Fibroblast of the aortic adventitia (primary cell): ENCODE measurements at regions not wholly inside any gene's neighbourhood (a gene's known extent, or its start where the extent isn't known, plus 50 kb on each side); places are given as distances from the start of the nearest gene placed in this dataset.

Experiments
- DNase-seq: peaks from one replicate; pipeline ENCODE4 v3.0.0-alpha.2; 2010; ENCODE audit warnings: low read depth
- H3K4me3 ChIP-seq: 2 replicates; pipeline ENCODE4 v1.5.1; 2011; ENCODE audit warnings: low read depth, mild to moderate bottlenecking, control low read depth, low read length, moderate library complexity
- CTCF ChIP-seq: IDR thresholded peaks from 2 replicates; pipeline ENCODE4 v1.5.1; 2011; ENCODE audit warnings: mild to moderate bottlenecking, low read length, control low read depth, inconsistent platforms; ENCODE audit not compliant: insufficient read depth

GRCh38 chr7:84510505-84510904 lies 315.9 kb upstream of the SEMA3A start:
- TF ChIP-seq CTCF: no peak
- H3K4me3 ChIP-seq: no peak overlapping the region
- peak; percentile 48 for DNase-seq

- DNase-seq: peak; percentile 14
- TF ChIP-seq CTCF: no peak
- H3K4me3 ChIP-seq: no peak overlapping the region
Observed at GRCh38 chr7:84509522-84509921, 314.9 kb upstream of the SEMA3A start.

- DNase-seq: peak; percentile 12
- TF ChIP-seq CTCF: no peak
- H3K4me3 ChIP-seq: no peak overlapping the region
Observed at GRCh38 chr7:84508606-84509005, 314.0 kb upstream of the SEMA3A start.

GRCh38 chr7:84507529-84507928 lies 312.9 kb upstream of the SEMA3A start:
- no peak overlapping the region for H3K4me3 ChIP-seq
- no peak for TF ChIP-seq CTCF
- DNase-seq: no peak

- peak; percentile 6 for DNase-seq
- no peak for TF ChIP-seq CTCF
- H3K4me3 ChIP-seq: no peak overlapping the region
Observed at GRCh38 chr7:84506151-84506550, 311.6 kb upstream of the SEMA3A start.

- DNase-seq: no peak
- H3K4me3 ChIP-seq: no peak overlapping the region
- TF ChIP-seq CTCF: no peak
Observed at GRCh38 chr7:84502239-84502638, 307.6 kb upstream of the SEMA3A start.

- no peak for DNase-seq
- no peak for TF ChIP-seq CTCF
Observed at GRCh38 chr7:84497873-84498272, 303.3 kb upstream of the SEMA3A start.

More at GRCh38 chr7:84497873-84498272, 303.3 kb upstream of the SEMA3A start:
- H3K4me3 ChIP-seq: no peak overlapping the region
